HG02763 (cell line): ENCODE measurements at regions not wholly inside any gene's neighbourhood (a gene's known extent, or its start where the extent isn't known, plus 50 kb on each side); places are given as distances from the start of the nearest gene placed in this dataset.
"Not testable (repeated sequence)": the region's sequence is repeated elsewhere in the genome, so short reads cannot be mapped to it uniquely, and the experiment has no call there.

Experiments
- ATAC-seq: cut with Tn5 transposase; IDR thresholded peaks from one replicate; pipeline ENCODE4 v1.9.1; 2021; ENCODE audit warnings: mild to moderate bottlenecking, moderate library complexity; ENCODE audit not compliant: unreplicated experiment

DNA sequence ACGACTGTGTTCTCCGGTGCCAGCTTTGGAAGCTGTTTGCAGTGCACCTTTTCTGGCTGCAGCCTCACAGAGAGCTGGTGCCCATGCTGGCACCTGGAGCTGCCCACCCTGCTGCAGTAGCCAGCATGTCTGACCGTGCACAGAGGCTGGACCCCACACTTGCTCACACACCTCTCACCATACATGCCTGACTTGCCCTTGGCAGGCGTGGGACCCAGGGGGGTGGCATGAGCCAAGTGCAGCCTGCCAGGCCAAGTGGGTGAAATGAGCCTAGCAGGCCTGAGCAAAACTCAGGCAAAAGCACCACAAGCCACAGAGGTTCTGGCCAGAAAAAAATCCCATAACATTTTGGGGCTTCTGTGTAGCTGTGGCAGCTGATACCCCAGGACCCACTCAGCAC lies 258.8 kb downstream of the XPNPEP1 start:
- no peak for ATAC-seq

DNA sequence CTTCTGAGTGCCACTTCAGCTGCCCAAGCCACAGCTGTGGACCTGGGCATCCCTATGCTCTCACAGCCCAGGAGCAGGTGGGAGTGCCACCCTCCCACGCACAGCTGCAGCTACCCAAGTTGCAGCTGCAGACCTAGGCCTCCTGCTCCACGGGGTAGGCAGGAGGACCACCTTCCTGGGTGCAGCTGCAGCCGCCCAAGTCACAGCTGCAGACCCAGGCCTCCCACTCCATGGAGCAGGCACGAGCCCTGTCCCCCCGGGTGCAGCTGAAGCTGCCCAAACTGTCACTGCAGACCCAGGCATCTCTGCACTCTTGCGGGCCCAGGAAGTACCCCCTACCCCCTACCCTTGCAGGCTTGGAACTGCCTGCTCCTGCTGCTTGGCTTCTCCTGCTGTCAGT lies 260.2 kb downstream of the XPNPEP1 start:
- ATAC-seq: no peak

DNA sequence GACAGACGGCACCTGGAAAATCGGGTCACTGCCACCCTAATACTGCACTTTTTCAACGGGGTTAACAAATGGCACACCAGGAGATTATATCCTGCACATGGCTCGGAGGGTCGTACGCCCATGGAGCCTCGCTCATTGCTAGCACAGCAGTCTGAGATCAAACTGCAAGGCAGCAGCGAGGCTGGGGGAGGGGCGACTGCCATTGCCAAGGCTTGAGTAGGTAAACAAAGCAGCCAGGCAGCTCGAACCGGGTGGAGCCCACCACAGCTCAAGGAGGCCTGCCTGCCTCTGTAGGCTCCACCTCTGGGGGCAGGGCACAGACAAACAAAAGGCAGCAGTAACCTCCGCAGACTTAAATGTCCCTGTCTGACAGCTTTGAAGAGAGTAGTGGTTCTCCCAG lies 270.7 kb downstream of the XPNPEP1 start:
- not testable (repeated sequence) for ATAC-seq

DNA sequence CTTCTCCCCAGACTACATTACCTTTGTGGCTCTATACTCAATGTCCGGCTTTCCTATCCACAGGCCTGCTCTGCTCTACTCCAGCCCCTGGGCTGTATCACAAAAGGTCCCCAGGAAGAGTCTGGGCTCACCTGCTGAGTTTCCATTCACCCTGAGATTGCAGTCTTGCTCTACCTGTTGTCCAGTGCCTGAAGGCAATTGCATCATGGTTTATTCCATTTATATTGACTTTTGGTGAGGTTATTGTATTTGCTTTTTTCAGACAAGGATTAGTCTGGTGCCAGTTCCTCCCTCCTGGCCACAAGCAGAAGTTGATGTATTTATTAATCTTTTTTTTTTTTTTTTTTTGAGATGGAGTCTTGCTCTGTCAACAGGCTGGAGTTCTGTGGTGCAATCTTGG lies 273.1 kb downstream of the XPNPEP1 start:
- ATAC-seq: no peak

DNA sequence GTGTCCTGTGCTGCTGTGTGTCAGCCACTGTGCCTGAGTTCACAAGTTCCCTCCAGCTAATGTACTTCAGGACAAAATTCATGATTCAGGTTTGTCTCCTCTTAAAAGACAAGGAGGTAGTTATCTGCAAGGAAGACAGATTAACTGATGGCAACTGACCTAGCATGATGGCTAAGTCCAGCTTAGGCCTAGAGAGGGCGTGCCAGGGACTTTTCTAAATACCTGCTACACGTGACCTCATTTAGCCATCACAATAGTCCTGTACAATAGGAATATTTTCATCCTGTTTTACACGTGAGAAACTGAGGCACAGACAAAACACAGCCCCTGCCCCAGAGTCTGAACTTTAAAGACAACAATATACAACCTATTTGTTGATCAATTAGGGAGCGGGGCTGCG lies 275.7 kb downstream of the XPNPEP1 start:
- no peak for ATAC-seq

DNA sequence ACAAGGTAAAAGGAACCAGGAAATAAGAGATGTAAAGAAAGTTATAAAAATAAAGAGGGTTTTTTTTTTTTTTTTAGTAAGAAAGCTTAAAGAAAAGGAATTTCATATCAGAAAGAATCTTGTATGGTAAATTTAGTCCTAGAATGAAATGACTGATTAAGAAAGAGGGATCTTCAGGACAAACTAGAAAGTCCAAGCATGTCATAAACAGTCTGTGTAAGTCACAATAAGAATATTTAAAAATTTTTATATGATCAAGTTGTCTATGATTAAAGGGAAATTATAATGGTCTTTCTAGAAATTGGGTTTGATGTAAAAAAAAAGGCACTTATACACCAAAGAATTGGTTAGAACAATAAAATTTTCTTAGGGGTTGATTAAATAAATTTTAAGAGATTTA lies 289.5 kb downstream of the XPNPEP1 start:
- no peak for ATAC-seq

DNA sequence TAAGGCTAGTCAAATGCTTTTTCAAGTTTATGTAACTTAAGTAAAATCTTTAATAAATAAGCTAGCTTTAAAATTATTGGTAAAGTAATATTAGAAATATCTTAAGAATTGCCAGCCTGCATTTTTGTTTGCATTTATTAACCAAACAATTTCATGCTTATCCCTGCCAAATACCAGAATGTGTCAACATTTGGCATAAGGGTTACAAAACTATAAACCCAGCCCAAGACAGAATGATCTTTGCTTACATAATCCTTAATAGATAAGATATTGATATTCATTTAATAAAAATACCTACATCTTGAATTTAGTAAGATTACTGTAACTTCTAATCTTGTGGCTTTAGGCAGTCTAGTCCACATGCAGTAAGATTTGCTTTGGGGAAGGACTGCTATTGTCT lies 290.3 kb downstream of the XPNPEP1 start:
- ATAC-seq: not testable (repeated sequence)

DNA sequence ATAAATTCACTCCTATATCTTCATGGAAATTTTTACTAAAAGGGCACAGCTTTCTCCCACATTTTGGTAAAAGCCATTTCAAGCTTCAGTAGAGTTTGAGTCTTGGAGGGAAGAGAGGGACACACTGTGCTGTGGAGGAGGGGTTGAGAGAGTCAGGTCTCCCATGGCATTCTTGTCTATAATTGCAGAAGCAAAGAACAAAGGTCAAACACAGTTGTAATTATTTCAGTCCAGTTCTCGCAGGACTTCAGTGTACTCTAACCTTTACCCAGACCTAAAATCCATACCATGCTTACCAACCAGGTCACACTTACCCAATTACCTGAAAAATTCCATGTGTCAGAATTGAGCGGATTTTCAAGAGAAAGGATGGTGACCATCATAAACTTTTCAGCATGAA lies 298.4 kb downstream of the XPNPEP1 start:
- ATAC-seq: no peak

DNA sequence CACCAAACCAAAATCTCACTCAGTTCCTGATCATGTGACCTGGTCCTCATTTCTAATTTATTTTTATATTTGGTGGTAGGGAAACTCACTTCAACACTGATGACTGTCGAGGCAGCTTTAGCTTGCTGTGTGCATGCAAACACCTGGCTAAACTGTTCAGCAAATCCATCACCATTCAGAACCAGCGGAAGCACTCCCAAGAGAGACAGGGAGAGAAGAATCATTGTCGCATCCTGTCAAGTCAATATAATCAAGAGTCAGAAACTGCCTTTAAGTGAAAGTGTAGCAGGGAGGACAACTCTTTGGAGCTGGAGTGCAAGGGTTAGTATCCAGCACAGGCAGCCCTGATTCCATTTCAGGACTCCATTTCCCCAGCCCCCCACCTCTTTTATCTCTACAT lies 300.7 kb downstream of the XPNPEP1 start:
- no peak for ATAC-seq

DNA sequence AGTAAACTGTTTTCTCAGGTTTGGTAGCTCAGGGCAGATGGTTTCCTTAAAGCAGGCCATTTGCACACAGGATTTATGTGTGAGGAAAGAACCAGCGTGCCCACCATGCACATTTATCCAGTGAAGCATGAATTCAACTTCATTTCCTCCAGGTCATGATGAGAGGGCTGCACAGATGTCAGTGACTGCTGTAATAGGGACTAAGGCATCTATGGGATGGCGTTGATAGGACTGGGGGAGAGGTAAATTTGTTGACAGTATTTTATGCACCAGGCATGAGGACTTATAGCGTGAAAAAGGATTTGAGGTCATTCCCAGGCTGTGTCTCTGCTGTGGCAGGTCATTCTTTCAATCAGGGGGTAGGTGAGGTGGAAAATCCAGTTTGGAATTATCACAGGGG lies 302.9 kb downstream of the XPNPEP1 start:
- no peak for ATAC-seq

DNA sequence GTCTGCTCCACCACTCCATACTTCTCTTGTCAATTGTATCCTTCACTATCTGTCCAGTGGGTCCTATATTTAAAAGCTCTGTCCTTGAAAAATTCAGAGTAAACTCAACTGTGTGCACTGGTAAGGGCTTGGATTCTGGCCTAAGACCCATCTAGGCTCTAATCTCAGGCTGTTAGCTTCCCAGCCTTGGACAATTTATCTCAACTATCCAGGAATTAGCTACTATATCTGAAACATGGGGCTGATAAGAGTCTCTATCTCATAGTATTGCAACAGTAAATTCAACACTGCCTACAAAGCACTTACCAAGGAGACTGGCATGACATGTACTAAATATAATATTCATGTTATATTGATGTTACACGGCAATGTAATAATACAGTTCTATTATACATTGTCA lies 303.4 kb downstream of the XPNPEP1 start:
- ATAC-seq: no peak

DNA sequence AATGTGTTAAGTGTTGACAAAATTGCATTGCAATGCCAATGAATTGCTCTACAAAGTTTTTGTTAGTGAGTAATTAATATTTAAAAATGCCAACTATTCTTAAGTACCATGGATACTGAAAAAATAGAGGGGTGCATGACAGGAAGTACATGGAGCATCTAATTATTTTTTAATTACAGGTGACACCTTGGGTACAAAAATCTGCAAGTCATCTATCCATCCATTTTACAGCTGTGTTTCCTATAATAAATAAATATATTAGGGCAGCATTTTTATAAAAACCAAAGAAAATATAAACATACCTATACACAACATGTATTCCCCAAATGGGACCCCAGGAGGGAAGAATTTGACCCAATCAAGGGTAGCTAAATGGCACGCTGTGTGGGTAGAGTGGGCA lies 304.6 kb downstream of the XPNPEP1 start:
- ATAC-seq: no peak

DNA sequence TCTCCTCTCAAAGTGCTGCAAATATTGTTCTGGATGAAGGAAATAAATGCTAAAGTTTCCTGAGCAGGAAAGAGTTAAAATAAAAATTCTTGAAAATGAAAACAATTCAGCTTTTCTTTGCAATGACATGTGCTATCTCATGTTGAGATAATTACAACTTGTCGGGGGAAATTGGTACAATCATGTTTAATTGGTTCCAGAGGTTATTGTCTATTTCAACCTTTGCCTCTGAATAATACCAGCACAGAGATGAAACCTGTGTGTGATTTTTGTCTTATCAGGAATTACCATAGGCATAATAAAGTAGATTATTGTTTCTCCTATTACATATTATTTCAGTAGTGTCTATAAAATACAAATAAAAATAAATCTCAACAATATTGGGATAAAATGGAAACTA lies 305.0 kb downstream of the XPNPEP1 start:
- no peak for ATAC-seq

DNA sequence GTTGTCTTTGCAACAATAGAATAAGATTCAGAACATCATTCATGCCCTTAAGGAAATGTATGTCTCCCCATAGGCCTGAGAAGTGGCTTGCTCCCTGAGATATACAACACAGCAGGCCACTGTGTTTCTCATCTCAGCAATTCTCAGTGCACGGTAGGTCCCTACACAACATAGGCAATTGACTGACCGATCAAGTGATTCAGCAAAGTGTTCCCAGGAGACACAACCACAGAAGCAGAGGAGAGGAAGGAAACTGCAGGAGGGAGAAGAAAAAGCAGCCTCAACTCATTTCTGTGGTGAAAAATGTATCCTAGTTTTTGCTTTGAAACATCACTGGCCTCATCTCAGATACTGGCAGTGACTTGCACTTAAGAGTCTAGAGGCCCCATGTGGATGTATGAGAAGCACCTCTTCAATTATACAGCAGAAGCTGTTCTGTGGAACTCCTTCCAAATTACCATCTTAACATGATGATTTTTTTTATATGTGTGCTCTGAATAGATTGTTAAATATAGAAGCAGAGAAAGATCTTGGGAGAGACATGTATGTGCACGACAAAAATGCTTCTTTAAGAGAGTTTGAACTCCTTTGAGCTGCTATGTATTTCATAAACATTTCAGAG lies 306.8 kb downstream of the XPNPEP1 start:
- no peak for ATAC-seq

DNA sequence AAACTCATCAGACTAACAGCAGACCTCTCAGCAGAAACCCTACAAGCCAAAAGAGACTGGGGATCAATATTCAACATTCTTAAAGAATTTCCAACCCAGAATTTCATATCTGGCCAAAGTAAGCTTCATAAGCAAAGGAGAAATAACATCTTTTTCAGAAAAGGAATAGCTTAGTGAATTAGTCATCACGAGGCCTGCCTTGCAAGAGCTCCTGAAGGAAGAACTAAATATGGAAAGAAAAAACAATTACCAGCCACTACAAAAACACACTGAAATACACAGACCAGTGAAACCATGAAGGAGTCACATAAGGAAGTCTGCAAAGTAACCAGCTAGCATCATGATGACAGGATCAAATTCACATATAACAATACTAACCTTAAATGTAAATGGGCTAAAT lies 328.0 kb downstream of the XPNPEP1 start:
- not testable (repeated sequence) for ATAC-seq

DNA sequence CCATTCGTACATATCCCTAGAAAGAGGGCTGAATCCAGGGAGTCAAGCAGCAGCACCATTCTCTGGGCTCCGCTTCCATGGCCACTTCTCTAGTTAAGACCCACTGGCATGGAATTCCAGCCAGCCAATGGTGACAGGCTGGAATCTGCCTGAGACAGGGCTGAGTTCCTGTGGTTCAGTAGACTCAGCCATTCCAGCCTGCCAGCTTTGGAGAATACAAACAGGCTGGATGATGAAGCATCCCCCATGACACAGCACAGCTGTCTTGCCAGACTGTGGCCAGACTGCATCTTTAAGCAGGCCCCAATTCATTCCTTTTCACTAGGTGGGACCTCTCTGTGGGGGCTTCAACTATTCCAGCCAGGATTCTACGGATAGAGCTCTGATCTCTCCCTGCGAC lies 329.6 kb downstream of the XPNPEP1 start:
- ATAC-seq: no peak

DNA sequence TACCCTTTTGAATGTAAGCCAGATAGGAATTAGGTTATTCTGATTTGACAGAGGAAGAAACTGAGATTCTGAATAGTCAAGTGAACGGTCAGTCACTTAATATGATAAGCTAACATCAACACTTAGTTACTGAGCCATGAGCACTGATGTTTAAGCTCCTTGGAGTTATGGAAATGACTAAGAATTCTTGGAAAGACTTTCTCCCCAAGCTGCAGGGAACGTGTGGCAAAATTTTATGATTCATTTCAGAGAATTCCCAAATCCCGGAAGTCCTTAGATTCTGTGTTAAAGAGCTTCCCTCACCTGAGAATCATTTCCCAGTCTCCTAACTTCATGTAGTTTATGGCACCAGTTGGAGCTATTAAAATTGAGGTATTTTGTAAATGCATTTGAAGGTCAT lies 330.9 kb downstream of the XPNPEP1 start:
- ATAC-seq: no peak

DNA sequence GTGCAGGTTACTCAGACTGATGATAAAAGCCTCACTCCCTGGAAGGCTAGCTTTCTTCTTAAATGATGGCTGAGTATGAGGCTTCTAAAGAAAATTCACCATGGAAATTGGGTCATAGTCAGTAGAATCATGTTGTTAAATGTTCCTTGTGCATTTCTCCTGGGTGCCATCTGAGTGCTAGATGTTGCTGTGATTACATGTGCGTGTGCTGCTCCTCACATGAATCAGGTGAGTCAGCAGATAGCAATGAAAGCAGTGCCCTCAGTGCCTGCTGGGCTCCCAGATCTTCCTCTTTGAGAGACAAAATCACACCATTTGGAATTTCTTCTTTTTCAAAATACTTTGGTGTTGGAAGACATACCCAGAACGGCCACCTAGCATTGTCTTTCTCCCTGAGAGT lies 331.7 kb downstream of the XPNPEP1 start:
- no peak for ATAC-seq

DNA sequence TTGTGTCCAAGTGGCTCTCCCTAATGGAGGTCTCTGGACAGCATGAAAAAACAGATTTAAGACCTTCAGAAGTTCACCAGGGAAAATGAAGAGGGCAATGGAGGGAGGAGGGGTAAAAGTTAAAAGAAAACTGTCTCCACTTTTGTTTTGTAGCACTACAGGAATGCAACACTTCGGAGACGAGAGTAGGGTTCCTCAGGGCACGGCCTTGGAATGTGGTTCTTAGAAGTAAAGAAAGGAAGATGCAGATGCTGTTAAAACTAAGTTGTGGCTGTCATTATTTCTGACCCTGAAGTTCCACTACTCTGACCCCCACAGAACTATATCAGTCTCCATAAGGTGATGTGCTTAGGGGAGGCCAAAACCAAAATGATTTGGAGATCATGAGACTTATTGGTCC lies 335.1 kb downstream of the XPNPEP1 start:
- no peak for ATAC-seq

DNA sequence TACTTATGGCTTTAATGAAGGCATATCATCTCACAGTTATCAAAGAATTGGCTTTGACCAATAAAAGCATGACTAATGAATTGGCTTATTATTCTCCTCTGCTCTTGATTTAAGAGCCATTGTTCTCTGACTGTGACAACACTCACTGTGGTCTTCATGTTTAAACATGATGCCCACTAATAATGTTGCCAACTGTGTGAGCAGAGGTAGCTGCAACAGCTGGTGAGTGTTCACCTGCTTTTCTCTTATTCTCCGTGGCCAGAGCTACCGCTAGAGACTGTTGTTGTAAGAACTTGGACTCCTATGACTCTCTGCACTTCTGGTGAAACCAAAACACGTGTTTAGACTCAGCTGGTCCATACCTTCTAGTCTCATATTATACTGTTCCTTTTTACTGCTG lies 335.9 kb downstream of the XPNPEP1 start:
- no peak for ATAC-seq

DNA sequence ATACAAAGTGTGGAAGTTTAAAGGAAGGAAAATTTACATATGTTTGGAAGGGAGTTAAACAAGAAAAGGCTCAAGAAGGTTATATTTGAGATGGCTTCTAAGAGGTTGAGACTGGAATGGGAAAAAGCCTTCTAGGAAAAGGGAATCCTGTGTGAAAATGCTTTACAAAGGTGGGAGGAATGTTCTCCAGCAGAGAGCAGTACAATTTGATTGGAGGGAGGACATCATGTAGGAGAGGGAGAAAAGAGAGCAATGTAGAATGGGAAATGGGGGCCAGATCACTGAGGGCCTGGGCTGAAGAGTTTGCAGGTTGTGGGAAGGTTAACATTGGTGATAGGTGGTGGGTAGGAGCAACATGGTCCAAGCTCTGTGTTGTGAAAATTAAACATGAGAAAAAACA lies 366.9 kb downstream of the XPNPEP1 start:
- no peak for ATAC-seq

DNA sequence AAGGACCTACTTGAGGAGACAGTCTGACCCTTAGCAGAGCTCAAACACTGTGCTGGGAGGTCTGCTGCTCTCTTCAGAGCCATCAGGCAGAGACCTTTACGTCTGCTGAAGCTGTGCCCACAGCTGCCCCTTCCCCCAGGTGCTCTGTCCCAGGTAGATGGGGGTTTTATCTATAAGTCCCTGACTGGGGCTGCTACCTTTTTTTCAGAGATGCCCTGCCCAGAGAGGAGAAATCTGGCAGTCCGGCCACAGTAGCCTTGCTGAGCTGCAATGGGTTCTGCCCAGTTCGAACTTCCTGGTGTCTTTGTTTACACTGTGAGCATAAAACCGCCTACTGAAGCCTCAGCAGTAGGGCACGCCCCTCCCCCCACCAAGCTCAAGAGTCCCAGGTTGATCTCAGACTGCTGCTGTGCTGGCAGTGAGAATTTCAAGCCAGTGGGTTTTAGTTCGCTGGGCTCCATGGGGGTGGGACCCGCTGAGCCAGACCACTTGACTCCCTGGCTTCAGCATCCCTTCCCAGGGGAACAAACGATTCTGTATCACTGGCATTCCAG lies 381.2 kb downstream of the XPNPEP1 start:
- ATAC-seq: not testable (repeated sequence)

DNA sequence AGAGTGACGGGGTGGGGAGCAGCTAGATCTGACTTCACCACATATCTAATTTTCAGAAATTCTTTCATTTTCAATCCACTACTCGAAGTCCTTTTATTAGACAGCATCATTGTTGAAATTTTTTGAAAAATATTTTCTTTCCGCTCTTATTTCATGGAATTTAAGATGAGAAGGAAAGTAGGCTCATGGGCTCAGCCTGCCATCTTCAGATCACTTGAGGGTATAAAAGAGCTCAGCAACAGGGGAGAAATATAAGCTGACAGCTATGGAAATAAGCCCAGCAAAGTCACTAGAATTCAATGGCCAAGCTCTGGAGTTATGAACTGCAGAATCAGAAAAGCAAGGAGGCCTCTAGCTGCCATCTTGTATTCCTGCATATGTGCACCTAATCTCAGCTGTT lies 389.1 kb downstream of the XPNPEP1 start:
- ATAC-seq: no peak
